Tibial artery (tissue), 4 donors: ENCODE measurements at regions not wholly inside any gene's neighbourhood (a gene's known extent, or its start where the extent isn't known, plus 50 kb on each side); places are given as distances from the start of the nearest gene placed in this dataset.
"Not testable (repeated sequence)": the region's sequence is repeated elsewhere in the genome, so short reads cannot be mapped to it uniquely, and the experiment has no call there.

ENCODE experiments used
- DNase-seq, 2 donors: peaks; one replicate each; pipeline ENCODE4 v3.0.0-alpha.2; 2019
- H3K27ac ChIP-seq, 2 donors: fragments of 200-600 bp; sonication (generic) in 1 of 2; 1 replicate in 1 of 2; 2 replicates in 1 of 2; pipeline ENCODE4 v1.5.1; 2018 to 2019; ENCODE audit warnings: mild to moderate bottlenecking in 1 of 2
- H3K27me3 ChIP-seq, 2 donors: fragments of 200-600 bp; sonication (generic) in 1 of 2; one replicate each; pipeline versions ENCODE4 v1.5.1 to v1.6.0; 2016 to 2019
- H3K36me3 ChIP-seq, 3 donors: fragments of 200-600 bp; sonication (generic) in 2 of 3; one replicate each; pipeline ENCODE4 v1.5.1; 2016 to 2019; ENCODE audit warnings: mild to moderate bottlenecking in 2 of 3
- H3K4me1 ChIP-seq, 4 donors: fragments of 200-600 bp; sonication (generic) in 2 of 4; 1 replicate in 3 of 4; 2 replicates in 1 of 4; pipeline ENCODE4 v1.5.1; 2016 to 2019
- H3K4me3 ChIP-seq, 2 donors: fragments of 200-600 bp; sonication (generic) in 1 of 2; 1 replicate in 1 of 2; 2 replicates in 1 of 2; pipeline ENCODE4 v1.5.1; 2018 to 2019; ENCODE audit warnings: mild to moderate bottlenecking in 2 of 2
- H3K9me3 ChIP-seq, 3 donors: fragments of 200-600 bp; sonication (generic) in 1 of 3; one replicate each; pipeline ENCODE4 v1.5.1; 2016 to 2019
- CTCF ChIP-seq, 2 experiments: fragments of 200-600 bp in 1 of 2; fragments of 450-650 bp in 1 of 2; IDR thresholded peaks; one replicate each; pipeline ENCODE4 v1.5.1; 2017 to 2019; ENCODE audit warnings: antibody characterized with exemption in 2 of 2, mild to moderate bottlenecking in 1 of 2, moderate library complexity in 1 of 2
- intact Hi-C: fragments of 100-400 bp; cut with DNase I; formaldehyde crosslinking; loops from one replicate; pipeline ENCODE4 v1.15.0; 2023; ENCODE audit warnings: low total_unique reads

- DNase-seq, result peak in 1 of 2 donors; percentile 49
- no peaks in the 10 kb centered on the region for H3K9me3 ChIP-seq
- H3K4me1 ChIP-seq, result peaks cover 0 to 34% (median 11%) of the 10 kb centered on the region in 4 donors
- H3K27ac ChIP-seq, result peak overlapping the region; percentile 72 to 76
- intact Hi-C loops, result no loop called here
- TF ChIP-seq CTCF (IDR thresholded peaks at IDR 0.05), result no peak
- no peaks in the 10 kb centered on the region for H3K36me3 ChIP-seq
- peak overlapping the region in 1 of 2 donors; percentile 3 for H3K4me3 ChIP-seq
- H3K27me3 ChIP-seq, result no peaks in the 10 kb centered on the region
These were observed 60.6 kb upstream of the AKR1C1 start for GRCh38 chr10:4902571-4903011.

DNA sequence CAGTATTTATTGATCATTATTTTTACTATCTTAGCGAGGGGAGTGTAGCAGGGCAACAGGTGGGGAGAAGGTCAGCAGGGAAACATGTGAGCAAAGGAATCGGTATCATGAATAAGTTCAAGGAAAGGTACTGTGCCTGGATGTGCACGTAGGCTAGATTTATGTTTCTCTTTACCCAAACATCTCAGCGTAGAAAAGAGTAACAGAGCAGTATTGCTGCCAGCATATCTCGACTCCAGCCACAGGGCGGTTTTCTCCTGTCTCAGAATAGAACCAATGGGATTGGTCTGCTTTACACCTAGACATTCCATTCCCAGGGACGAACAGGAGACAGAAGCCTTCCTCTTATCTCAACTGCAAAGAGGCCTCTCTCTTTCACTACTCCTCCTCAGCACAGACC, 60.1 kb upstream of the AKR1C1 start:
- H3K4me3 ChIP-seq, H3K36me3 ChIP-seq, H3K9me3 ChIP-seq, intact Hi-C loops, DNase-seq, H3K27me3 ChIP-seq: not testable (repeated sequence)
- H3K27ac ChIP-seq, result peak overlapping the region; percentile 72 to 76
- peaks cover 0 to 34% (median 11%) of the 10 kb centered on the region in 4 donors for H3K4me1 ChIP-seq

GRCh38 chr10:4903675-4904074, 59.5 kb upstream of the AKR1C1 start:
- H3K4me1 ChIP-seq, result peaks cover 0 to 34% (median 11%) of the 10 kb centered on the region in 4 donors
- H3K27ac ChIP-seq, H3K4me3 ChIP-seq, intact Hi-C loops, H3K27me3 ChIP-seq, DNase-seq, H3K36me3 ChIP-seq, H3K9me3 ChIP-seq: not testable (repeated sequence)

DNA sequence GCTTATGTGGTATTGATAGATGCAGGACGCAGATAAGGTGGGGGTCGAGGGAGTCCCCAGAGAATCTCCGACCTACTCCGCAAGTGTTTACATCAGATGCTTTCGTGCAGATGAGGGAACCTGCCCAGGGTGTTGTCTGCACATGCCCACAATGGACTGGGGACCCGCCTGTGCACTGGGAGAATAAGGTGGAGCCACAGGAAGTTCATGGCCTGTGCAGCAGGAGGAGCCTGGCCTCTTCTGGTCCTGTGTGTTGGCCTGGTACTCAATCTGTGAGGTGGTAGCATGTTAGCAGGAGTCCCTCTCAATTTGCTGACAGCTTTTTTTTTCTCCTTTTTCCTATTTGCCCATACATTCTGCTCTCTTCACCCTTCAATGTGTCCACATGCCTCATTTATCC, 54.1 kb upstream of the AKR1C1 start:
- Histone ChIP-seq H3K4me1 (no peaks in the 10 kb centered on the region), H3K27me3 (no peaks in the 10 kb centered on the region), H3K9me3 (no peaks in the 10 kb centered on the region), H3K36me3 (peaks cover 0 to 4% (median 0%) of the 10 kb centered on the region in 3 donors), H3K27ac (no peak overlapping the region), H3K4me3 (no peak overlapping the region)
- intact Hi-C loops, result no loop called here
- TF ChIP-seq CTCF (IDR thresholded peaks at IDR 0.05), result no peak
- no peak for DNase-seq
